Stomach (tissue), 4 donors: ENCODE measurements at regions not wholly inside any gene's neighbourhood (a gene's known extent, or its start where the extent isn't known, plus 50 kb on each side); places are given as distances from the start of the nearest gene placed in this dataset.

Experiments
- POLR2AphosphoS5 ChIP-seq, 3 donors: sonication (generic); formaldehyde crosslinking; IDR thresholded peaks; one replicate each; pipeline ENCODE4 v1.6.1; 2016; ENCODE audit warnings: antibody characterized with exemption in 3 of 3
- TF ChIP-seq, protein P1 (sequence below), 7 experiments: fragments of 450-650 bp in 4 of 7; fragments of 200-600 bp in 3 of 7; sonication (generic) in 3 of 7; IDR thresholded peaks; one replicate each; pipeline ENCODE4 v1.5.1; 2016 to 2019; ENCODE audit warnings: antibody characterized with exemption in 7 of 7, control low read depth in 2 of 7, mild to moderate bottlenecking in 1 of 7

DNA sequence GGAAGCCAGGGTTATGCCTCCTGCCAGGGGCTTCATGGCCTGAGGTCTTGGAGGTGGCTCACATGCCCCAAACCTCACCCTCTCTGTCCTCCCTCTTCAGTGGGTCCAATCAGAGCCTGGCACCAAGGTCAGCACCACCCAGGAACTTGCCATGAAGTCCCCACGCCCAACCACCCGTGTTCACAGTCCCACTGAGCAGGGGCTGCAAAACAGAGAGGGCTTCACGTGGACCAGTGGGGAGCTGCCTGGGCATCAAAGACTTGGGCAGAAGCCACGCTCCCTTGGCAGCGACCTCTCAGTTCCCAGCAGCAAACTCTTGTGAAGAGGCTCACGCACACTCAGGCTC is 425.8 kb upstream of the B3GAT1 start:
- TF ChIP-seq POLR2AphosphoS5 (IDR thresholded peaks at IDR 0.05), result no peak
- TF ChIP-seq, protein P1, sequence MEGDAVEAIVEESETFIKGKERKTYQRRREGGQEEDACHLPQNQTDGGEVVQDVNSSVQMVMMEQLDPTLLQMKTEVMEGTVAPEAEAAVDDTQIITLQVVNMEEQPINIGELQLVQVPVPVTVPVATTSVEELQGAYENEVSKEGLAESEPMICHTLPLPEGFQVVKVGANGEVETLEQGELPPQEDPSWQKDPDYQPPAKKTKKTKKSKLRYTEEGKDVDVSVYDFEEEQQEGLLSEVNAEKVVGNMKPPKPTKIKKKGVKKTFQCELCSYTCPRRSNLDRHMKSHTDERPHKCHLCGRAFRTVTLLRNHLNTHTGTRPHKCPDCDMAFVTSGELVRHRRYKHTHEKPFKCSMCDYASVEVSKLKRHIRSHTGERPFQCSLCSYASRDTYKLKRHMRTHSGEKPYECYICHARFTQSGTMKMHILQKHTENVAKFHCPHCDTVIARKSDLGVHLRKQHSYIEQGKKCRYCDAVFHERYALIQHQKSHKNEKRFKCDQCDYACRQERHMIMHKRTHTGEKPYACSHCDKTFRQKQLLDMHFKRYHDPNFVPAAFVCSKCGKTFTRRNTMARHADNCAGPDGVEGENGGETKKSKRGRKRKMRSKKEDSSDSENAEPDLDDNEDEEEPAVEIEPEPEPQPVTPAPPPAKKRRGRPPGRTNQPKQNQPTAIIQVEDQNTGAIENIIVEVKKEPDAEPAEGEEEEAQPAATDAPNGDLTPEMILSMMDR (IDR thresholded peaks at IDR 0.05), result no peak
